ENCODE measurements at regions not wholly inside any gene's neighbourhood (a gene's known extent, or its start where the extent isn't known, plus 50 kb on each side); places are given as distances from the start of the nearest gene placed in this dataset.

- Histone ChIP-seq H3K4me2 (no peak overlapping the region), H2AFZ (no peak overlapping the region), H3K27ac (no peak overlapping the region), H3K4me1 (ENCODE audit: insufficient read depth) (peaks cover 8% of the 10 kb centered on the region), H3K36me3 (replicated peaks; ENCODE audit: insufficient read depth, low read depth) (no peaks in the 10 kb centered on the region), H3K79me2 (no peaks in the 10 kb centered on the region), H3K9me3 (ENCODE audit: low read depth) (no peaks in the 10 kb centered on the region), H3K4me3 (no peak overlapping the region), H4K20me1 (ENCODE audit: insufficient read depth, poor library complexity, severe bottlenecking) (no peaks in the 10 kb centered on the region), H3K9me2 (replicated peaks; ENCODE audit: insufficient read depth) (no peaks in the 10 kb centered on the region), H3K27me3 (no peaks in the 10 kb centered on the region)
- no peak for DNase-seq (ENCODE audit: low spot score)
- no peak for TF ChIP-seq CTCF (IDR thresholded peaks at IDR 0.05; ENCODE audit: poor library complexity)
- no peak for TF ChIP-seq EZH2phosphoT487 (IDR thresholded peaks at IDR 0.05; ENCODE audit: low read depth, severe bottlenecking, unreplicated experiment)
- TF ChIP-seq EZH2 (IDR thresholded peaks at IDR 0.05; ENCODE audit: borderline replicate concordance), result no peak
- 93% methylated on average over 5 of the region's 5 CpGs for WGBS (ENCODE audit: low lambda C conversion rate, missing lambda C conversion rate)
Measured at GRCh38 chr5:143671021-143671420, 140.9 kb upstream of the HMHB1 start.

GRCh38 chr5:143665866-143666265 is 146.1 kb upstream of the HMHB1 start:
- DNase-seq (ENCODE audit: low spot score), result no peak
- WGBS (ENCODE audit: low lambda C conversion rate, missing lambda C conversion rate), result 79% methylated on average over 4 of the region's 4 CpGs
- Histone ChIP-seq H3K4me1 (ENCODE audit: insufficient read depth) (no peaks in the 10 kb centered on the region), H3K79me2 (no peaks in the 10 kb centered on the region), H3K4me2 (no peak overlapping the region), H3K9me3 (ENCODE audit: low read depth) (no peaks in the 10 kb centered on the region), H2AFZ (no peak overlapping the region), H3K27me3 (no peaks in the 10 kb centered on the region), H3K36me3 (replicated peaks; ENCODE audit: insufficient read depth, low read depth) (no peaks in the 10 kb centered on the region), H3K4me3 (no peak overlapping the region), H3K9me2 (replicated peaks; ENCODE audit: insufficient read depth) (no peaks in the 10 kb centered on the region), H4K20me1 (ENCODE audit: insufficient read depth, poor library complexity, severe bottlenecking) (no peaks in the 10 kb centered on the region), H3K27ac (no peak overlapping the region)
- TF ChIP-seq EZH2phosphoT487 (IDR thresholded peaks at IDR 0.05; ENCODE audit: low read depth, severe bottlenecking, unreplicated experiment) (no peak), EZH2 (IDR thresholded peaks at IDR 0.05; ENCODE audit: borderline replicate concordance) (no peak), CTCF (IDR thresholded peaks at IDR 0.05; ENCODE audit: poor library complexity) (no peak)

GRCh38 chr5:143664623-143665022 is 147.3 kb upstream of the HMHB1 start:
- no peak overlapping the region for H3K4me2 ChIP-seq
- no peak overlapping the region for H3K4me3 ChIP-seq
- DNase-seq (ENCODE audit: low spot score), result no peak
- no peaks in the 10 kb centered on the region for H3K9me2 ChIP-seq (replicated peaks; ENCODE audit: insufficient read depth)
- 78% methylated on average over 2 of the region's 2 CpGs for WGBS (ENCODE audit: low lambda C conversion rate, missing lambda C conversion rate)
- TF ChIP-seq EZH2 (IDR thresholded peaks at IDR 0.05; ENCODE audit: borderline replicate concordance) (no peak), CTCF (IDR thresholded peaks at IDR 0.05; ENCODE audit: poor library complexity) (no peak), EZH2phosphoT487 (IDR thresholded peaks at IDR 0.05; ENCODE audit: low read depth, severe bottlenecking, unreplicated experiment) (no peak)
- H4K20me1 ChIP-seq (ENCODE audit: insufficient read depth, poor library complexity, severe bottlenecking), result no peaks in the 10 kb centered on the region
- H3K27me3 ChIP-seq, result no peaks in the 10 kb centered on the region
- H3K27ac ChIP-seq, result no peak overlapping the region
- no peaks in the 10 kb centered on the region for H3K36me3 ChIP-seq (replicated peaks; ENCODE audit: insufficient read depth, low read depth)
- H3K9me3 ChIP-seq (ENCODE audit: low read depth), result no peaks in the 10 kb centered on the region
- H3K79me2 ChIP-seq, result no peaks in the 10 kb centered on the region
- no peaks in the 10 kb centered on the region for H3K4me1 ChIP-seq (ENCODE audit: insufficient read depth)
- no peak overlapping the region for H2AFZ ChIP-seq

- no peak overlapping the region for H2AFZ ChIP-seq
- no peak overlapping the region for H3K27ac ChIP-seq
- H3K79me2 ChIP-seq, result no peaks in the 10 kb centered on the region
- H3K27me3 ChIP-seq, result no peaks in the 10 kb centered on the region
- H3K4me3 ChIP-seq, result no peak overlapping the region
- no peak for DNase-seq (ENCODE audit: low spot score)
- TF ChIP-seq EZH2phosphoT487 (IDR thresholded peaks at IDR 0.05; ENCODE audit: low read depth, severe bottlenecking, unreplicated experiment), result no peak
- TF ChIP-seq EZH2 (IDR thresholded peaks at IDR 0.05; ENCODE audit: borderline replicate concordance), result no peak
- TF ChIP-seq CTCF (IDR thresholded peaks at IDR 0.05; ENCODE audit: poor library complexity), result no peak
- no peak overlapping the region for H3K4me2 ChIP-seq
- H3K4me1 ChIP-seq (ENCODE audit: insufficient read depth), result no peaks in the 10 kb centered on the region
- no peaks in the 10 kb centered on the region for H3K9me3 ChIP-seq (ENCODE audit: low read depth)
- H3K36me3 ChIP-seq (replicated peaks; ENCODE audit: insufficient read depth, low read depth), result no peaks in the 10 kb centered on the region
- WGBS (ENCODE audit: low lambda C conversion rate, missing lambda C conversion rate), result 78% methylated on average over 2 of the region's 2 CpGs
- H4K20me1 ChIP-seq (ENCODE audit: insufficient read depth, poor library complexity, severe bottlenecking), result no peaks in the 10 kb centered on the region
- H3K9me2 ChIP-seq (replicated peaks; ENCODE audit: insufficient read depth), result no peaks in the 10 kb centered on the region
Measured at GRCh38 chr5:143663872-143664271, 148.1 kb upstream of the HMHB1 start.

All from hepatocyte (in vitro differentiated cells).